HG03378 (cell line): ENCODE measurements at regions not wholly inside any gene's neighbourhood (a gene's known extent, or its start where the extent isn't known, plus 50 kb on each side); places are given as distances from the start of the nearest gene placed in this dataset.

Experiments used
- ATAC-seq: cut with Tn5 transposase; IDR thresholded peaks from one replicate; pipeline ENCODE4 v1.9.1; 2021; ENCODE audit warnings: mild to moderate bottlenecking, moderate library complexity; ENCODE audit not compliant: unreplicated experiment

GRCh38 chr12:124371970-124372555 lies 77.2 kb downstream of the RFLNA start:
- no peak for ATAC-seq

DNA sequence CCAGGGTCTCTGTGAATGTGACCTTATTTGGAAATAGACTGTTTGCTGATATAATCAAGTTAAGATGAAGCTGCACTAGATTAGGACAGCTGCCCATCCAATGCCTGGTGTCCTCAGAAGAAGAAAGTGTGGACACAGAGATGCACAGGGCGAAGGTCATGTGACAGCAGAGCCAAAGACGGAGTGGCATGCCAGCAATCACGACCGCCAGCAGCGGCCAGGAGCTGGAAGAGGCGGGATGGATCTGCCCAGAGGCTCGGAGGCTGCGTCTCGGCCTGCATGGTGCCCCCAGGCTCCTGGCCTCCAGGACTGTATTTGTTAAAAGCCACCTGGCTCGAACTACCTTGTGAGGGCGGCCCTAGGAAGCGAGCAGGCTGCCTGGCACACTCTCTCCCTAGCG lies 76.5 kb downstream of the RFLNA start:
- ATAC-seq = no peak

GRCh38 chr12:124370851-124371250 lies 76.0 kb downstream of the RFLNA start:
- ATAC-seq = no peak

- no peak for ATAC-seq
Observed at GRCh38 chr12:124370384-124370783, 75.5 kb downstream of the RFLNA start.

DNA sequence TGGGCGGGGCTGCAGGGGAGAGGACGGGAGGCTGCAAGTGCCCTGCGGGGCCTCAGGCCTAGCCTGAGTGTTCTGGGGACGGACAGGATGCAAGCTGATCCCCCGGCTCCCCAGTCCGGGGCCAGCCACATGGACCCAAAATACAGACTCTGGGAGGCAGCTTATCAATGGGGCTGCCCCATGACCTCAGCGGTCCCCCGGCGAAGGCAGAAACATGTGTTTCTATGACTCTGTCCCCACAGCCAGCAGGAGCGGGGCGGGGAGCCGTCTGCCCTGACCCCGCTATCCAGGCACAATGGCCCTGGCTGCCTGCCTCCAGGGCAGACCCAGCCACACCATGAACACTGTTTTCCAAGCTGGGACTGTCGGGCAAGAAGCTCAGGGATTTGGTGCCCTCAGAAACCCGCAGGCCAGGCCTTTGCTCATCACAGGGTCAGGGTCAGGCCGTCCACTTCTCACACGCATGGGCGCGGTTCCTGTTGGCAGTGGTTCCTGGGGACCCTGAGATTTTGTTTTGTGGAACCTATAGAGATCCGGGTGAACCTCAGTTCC lies 75.0 kb downstream of the RFLNA start:
- ATAC-seq = no peak

- ATAC-seq = no peak
Observed at GRCh38 chr12:124369055-124369826, 74.3 kb downstream of the RFLNA start.

GRCh38 chr12:124368421-124369032 lies 73.6 kb downstream of the RFLNA start:
- ATAC-seq = no peak

- ATAC-seq = no peak
Observed at GRCh38 chr12:124365726-124366430, 71.0 kb downstream of the RFLNA start.
